Upper lobe of left lung (tissue), 4 donors: ENCODE measurements at regions not wholly inside any gene's neighbourhood (a gene's known extent, or its start where the extent isn't known, plus 50 kb on each side); places are given as distances from the start of the nearest gene placed in this dataset.

ENCODE experiments used
- EP300 ChIP-seq, 4 donors: sonication (generic); formaldehyde crosslinking; IDR thresholded peaks; one replicate each; pipeline ENCODE4 v1.5.1; 2017; ENCODE audit warnings: antibody characterized with exemption in 4 of 4, control low read depth in 2 of 4
- POLR2AphosphoS5 ChIP-seq, 2 donors: sonication (generic); formaldehyde crosslinking; IDR thresholded peaks; one replicate each; pipeline ENCODE4 v1.5.1; 2017; ENCODE audit warnings: antibody characterized with exemption in 2 of 2
- TF ChIP-seq, protein P1 (sequence below), 6 experiments: fragments of 450-650 bp in 4 of 6; fragments of 200-600 bp in 2 of 6; sonication (generic) in 2 of 6; IDR thresholded peaks; one replicate each; pipeline ENCODE4 v1.5.1; 2016 to 2019; ENCODE audit warnings: antibody characterized with exemption in 6 of 6

DNA sequence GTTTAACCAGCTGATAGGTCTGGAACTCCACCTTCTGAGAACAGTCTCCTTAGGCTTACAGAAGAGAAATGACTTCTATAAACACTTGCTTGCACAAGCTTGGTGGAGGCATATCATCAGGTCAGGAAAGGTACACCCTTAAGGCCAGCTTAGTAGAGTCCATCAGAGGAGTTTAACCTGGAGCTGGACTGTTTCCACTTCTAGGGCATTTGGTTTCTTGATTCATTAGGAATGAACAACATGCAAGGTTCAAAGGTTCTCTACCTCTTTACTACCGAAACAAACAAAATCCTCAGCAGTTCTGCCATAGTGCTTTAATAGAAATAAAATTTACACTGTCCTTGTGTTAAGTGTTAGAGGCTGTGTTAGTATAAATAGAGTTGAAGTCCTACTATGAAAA, 171.4 kb upstream of the NPY2R start:
- TF ChIP-seq, protein P1, sequence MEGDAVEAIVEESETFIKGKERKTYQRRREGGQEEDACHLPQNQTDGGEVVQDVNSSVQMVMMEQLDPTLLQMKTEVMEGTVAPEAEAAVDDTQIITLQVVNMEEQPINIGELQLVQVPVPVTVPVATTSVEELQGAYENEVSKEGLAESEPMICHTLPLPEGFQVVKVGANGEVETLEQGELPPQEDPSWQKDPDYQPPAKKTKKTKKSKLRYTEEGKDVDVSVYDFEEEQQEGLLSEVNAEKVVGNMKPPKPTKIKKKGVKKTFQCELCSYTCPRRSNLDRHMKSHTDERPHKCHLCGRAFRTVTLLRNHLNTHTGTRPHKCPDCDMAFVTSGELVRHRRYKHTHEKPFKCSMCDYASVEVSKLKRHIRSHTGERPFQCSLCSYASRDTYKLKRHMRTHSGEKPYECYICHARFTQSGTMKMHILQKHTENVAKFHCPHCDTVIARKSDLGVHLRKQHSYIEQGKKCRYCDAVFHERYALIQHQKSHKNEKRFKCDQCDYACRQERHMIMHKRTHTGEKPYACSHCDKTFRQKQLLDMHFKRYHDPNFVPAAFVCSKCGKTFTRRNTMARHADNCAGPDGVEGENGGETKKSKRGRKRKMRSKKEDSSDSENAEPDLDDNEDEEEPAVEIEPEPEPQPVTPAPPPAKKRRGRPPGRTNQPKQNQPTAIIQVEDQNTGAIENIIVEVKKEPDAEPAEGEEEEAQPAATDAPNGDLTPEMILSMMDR (IDR thresholded peaks at IDR 0.05): no peak
- TF ChIP-seq POLR2AphosphoS5 (IDR thresholded peaks at IDR 0.05) (no peak), EP300 (IDR thresholded peaks at IDR 0.05) (no peak)
